H1 (cell line): ENCODE measurements at regions not wholly inside any gene's neighbourhood (a gene's known extent, or its start where the extent isn't known, plus 50 kb on each side); places are given as distances from the start of the nearest gene placed in this dataset.

Experiments
- CREB1 ChIP-seq: IDR thresholded peaks from 2 replicates; pipeline ENCODE4 v1.6.1; 2012; ENCODE audit warnings: inconsistent platforms
- JUND ChIP-seq: IDR thresholded peaks from 2 replicates; pipeline ENCODE4 v1.6.1; 2011; ENCODE audit warnings: mild to moderate bottlenecking, improper control_type of control experiment, low read length
- MAFK ChIP-seq: IDR thresholded peaks from 2 replicates; pipeline ENCODE4 v1.6.1; 2012; ENCODE audit warnings: low read depth, mild to moderate bottlenecking, improper control_type of control experiment, low read length
- POLR2A ChIP-seq, 2 experiments: IDR thresholded peaks; 1 replicate in 1 of 2; 2 replicates in 1 of 2; pipeline ENCODE4 v1.6.1; 2011; ENCODE audit warnings: low read depth in 2 of 2, low read length in 2 of 2, mild to moderate bottlenecking in 2 of 2; ENCODE audit errors: control extremely low read depth in 1 of 2

DNA sequence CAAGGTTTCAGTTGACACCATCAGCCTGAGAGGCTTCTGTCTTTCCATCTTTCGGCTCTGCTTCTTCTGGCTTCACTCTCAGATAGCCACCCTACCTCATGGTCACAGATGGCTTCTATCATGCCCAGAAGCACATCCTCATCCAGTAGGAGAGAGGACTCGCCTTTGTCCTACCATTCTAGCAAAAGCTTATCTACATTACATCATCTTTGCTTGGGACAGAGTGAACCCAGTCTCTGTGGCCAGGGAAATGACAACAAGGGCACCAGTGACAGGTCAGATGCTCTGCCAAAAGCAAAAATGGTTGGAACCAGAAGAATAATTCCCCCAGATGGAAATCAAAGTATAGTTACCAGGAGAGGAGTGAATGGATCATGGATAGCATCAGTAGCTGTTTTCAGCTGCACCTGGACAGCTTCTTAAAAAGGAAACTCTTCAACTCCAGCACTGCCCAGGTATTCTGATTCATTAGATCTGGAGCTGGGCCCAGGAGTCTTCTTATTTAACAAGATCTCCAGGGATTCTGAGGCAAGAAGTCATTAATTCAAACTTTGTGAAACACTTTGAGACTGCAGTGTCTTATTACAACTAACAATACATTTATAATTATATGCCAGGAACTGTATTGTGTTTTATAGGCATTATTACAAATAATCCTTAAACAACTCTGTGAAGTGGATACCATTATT lies 257.7 kb upstream of the UBE2E3 start (continued):
- no peak for TF ChIP-seq JUND
- no peak for TF ChIP-seq MAFK
- no peak for TF ChIP-seq CREB1
- no peak for TF ChIP-seq POLR2A (IDR thresholded peaks at IDR 0.05; ENCODE audit: control extremely low read depth in 1 of 2, low read depth in 2 of 2, low read length in 2 of 2)
